NCI-H82 (cell line): ENCODE measurements at regions not wholly inside any gene's neighbourhood (a gene's known extent, or its start where the extent isn't known, plus 50 kb on each side); places are given as distances from the start of the nearest gene placed in this dataset.

ENCODE experiments used
- DNase-seq: peaks from one replicate; lab custom pipeline; 2025; lab: John Stamatoyannopoulos, UW

GRCh38 chr13:78978381-78978998 lies 319.5 kb upstream of the OBI1 start:
- peak; percentile 89 for DNase-seq

GRCh38 chr13:78977311-78977710 lies 318.4 kb upstream of the OBI1 start:
- DNase-seq: peak; percentile 32

- DNase-seq: peak; percentile 20
These were observed 317.7 kb upstream of the OBI1 start for GRCh38 chr13:78976696-78977095.

- no peak for DNase-seq
These were observed 313.6 kb upstream of the OBI1 start for GRCh38 chr13:78972561-78972960.

- no peak for DNase-seq
These were observed 312.5 kb upstream of the OBI1 start for GRCh38 chr13:78971355-78972025.

- no peak for DNase-seq
These were observed 301.9 kb upstream of the OBI1 start for GRCh38 chr13:78960881-78961280.

- peak; percentile 27 for DNase-seq
These were observed 299.1 kb upstream of the OBI1 start for GRCh38 chr13:78958006-78958405.

GRCh38 chr13:78940455-78941130 lies 281.6 kb upstream of the OBI1 start:
- DNase-seq: no peak

GRCh38 chr13:78934336-78934735 lies 275.4 kb upstream of the OBI1 start:
- DNase-seq: no peak

- DNase-seq: no peak
These were observed 256.1 kb upstream of the OBI1 start for GRCh38 chr13:78915015-78915414.

- DNase-seq: no peak
These were observed 254.7 kb upstream of the OBI1 start for GRCh38 chr13:78913656-78914055.

GRCh38 chr13:78910147-78910546 lies 251.2 kb upstream of the OBI1 start:
- DNase-seq: no peak

- DNase-seq: no peak
These were observed 250.3 kb upstream of the OBI1 start for GRCh38 chr13:78909276-78909675.

- no peak for DNase-seq
These were observed 248.1 kb upstream of the OBI1 start for GRCh38 chr13:78907006-78907405.

- DNase-seq: no peak
These were observed 238.2 kb upstream of the OBI1 start for GRCh38 chr13:78897200-78897599.

GRCh38 chr13:78884571-78884970 lies 225.6 kb upstream of the OBI1 start:
- no peak for DNase-seq

GRCh38 chr13:78881751-78882150 lies 222.8 kb upstream of the OBI1 start:
- peak; percentile 25 for DNase-seq

GRCh38 chr13:78881054-78881453 lies 222.1 kb upstream of the OBI1 start:
- peak; percentile 56 for DNase-seq

GRCh38 chr13:78876915-78877549 lies 218.1 kb upstream of the OBI1 start:
- DNase-seq: no peak

GRCh38 chr13:78875792-78876580 lies 217.0 kb upstream of the OBI1 start:
- DNase-seq: peak; percentile 46

- no peak for DNase-seq
These were observed 210.0 kb upstream of the OBI1 start for GRCh38 chr13:78868991-78869390.

GRCh38 chr13:78867655-78868054 lies 208.7 kb upstream of the OBI1 start:
- no peak for DNase-seq
